Aorta (tissue), 5 donors: ENCODE measurements at regions not wholly inside any gene's neighbourhood (a gene's known extent, or its start where the extent isn't known, plus 50 kb on each side); places are given as distances from the start of the nearest gene placed in this dataset.

Experiments used
- ATAC-seq: fragments of 200-7000 bp; cut with Tn5 transposase; one replicate; pipeline ENCODE4 v1.9.1; 2022; ENCODE audit warnings: moderate library complexity; ENCODE audit not compliant: low FRiP score
- DNase-seq, 2 donors: peaks; one replicate each; pipeline ENCODE4 v3.0.0-alpha.2; 2020
- H3K27ac ChIP-seq, 2 donors: one replicate each; pipeline ENCODE4 v1.5.1; 2013; ENCODE audit warnings: low read length in 2 of 2, mild to moderate bottlenecking in 2 of 2, moderate library complexity in 2 of 2, control low read depth in 1 of 2, inconsistent platforms in 1 of 2, low read depth in 1 of 2
- H3K27me3 ChIP-seq, 2 donors: one replicate each; pipeline ENCODE4 v1.6.1; 2013; ENCODE audit warnings: control low read depth in 1 of 2, low read length in 1 of 2, mild to moderate bottlenecking in 1 of 2, moderate library complexity in 1 of 2; ENCODE audit not compliant: insufficient read depth in 2 of 2, control insufficient read depth in 1 of 2
- H3K36me3 ChIP-seq, 2 donors: one replicate each; pipeline ENCODE4 v1.6.1; 2013; ENCODE audit warnings: control low read depth in 1 of 2, low read length in 1 of 2, mild to moderate bottlenecking in 1 of 2; ENCODE audit not compliant: insufficient read depth in 2 of 2, control insufficient read depth in 1 of 2
- H3K4me1 ChIP-seq, 2 donors: one replicate each; pipeline ENCODE4 v1.6.1; 2013; ENCODE audit warnings: low read length in 2 of 2, control low read depth in 1 of 2, mild to moderate bottlenecking in 1 of 2, moderate library complexity in 1 of 2; ENCODE audit not compliant: insufficient read depth in 2 of 2, control insufficient read depth in 1 of 2
- H3K4me3 ChIP-seq, 2 donors: one replicate each; pipeline ENCODE4 v1.5.1; 2013; ENCODE audit warnings: low read length in 2 of 2, control low read depth in 1 of 2, mild to moderate bottlenecking in 1 of 2
- H3K9me3 ChIP-seq: one replicate; pipeline ENCODE4 v1.6.1; 2013; ENCODE audit warnings: mild to moderate bottlenecking, low read length; ENCODE audit not compliant: control insufficient read depth
- WGBS, 2 donors: extraction: QIAGEN DNeasy Blood & Tissue Kit; methylation state at CpG; one replicate each; pipeline ENCODE4 v1.1.7; 2013; 5-methylcytosine and 5-hydroxymethylcytosine counted together
- intact Hi-C, 2 donors: fragments of 100-400 bp; cut with DNase I; formaldehyde crosslinking; loops; one replicate each; pipeline versions ENCODE4 v1.14.2 to v1.15.0; 2022
- donor health status: healthy with polysubstance abuse.
- donor health status: Bipolar disorder and iron deficiency.
- donor health status: DM: no; HTN: no; CAD: no.
- donor health status: DM: no; HTN: no; CAD: no.
- donor health status: DM: yes; HTN: yes; CAD: no.

DNA sequence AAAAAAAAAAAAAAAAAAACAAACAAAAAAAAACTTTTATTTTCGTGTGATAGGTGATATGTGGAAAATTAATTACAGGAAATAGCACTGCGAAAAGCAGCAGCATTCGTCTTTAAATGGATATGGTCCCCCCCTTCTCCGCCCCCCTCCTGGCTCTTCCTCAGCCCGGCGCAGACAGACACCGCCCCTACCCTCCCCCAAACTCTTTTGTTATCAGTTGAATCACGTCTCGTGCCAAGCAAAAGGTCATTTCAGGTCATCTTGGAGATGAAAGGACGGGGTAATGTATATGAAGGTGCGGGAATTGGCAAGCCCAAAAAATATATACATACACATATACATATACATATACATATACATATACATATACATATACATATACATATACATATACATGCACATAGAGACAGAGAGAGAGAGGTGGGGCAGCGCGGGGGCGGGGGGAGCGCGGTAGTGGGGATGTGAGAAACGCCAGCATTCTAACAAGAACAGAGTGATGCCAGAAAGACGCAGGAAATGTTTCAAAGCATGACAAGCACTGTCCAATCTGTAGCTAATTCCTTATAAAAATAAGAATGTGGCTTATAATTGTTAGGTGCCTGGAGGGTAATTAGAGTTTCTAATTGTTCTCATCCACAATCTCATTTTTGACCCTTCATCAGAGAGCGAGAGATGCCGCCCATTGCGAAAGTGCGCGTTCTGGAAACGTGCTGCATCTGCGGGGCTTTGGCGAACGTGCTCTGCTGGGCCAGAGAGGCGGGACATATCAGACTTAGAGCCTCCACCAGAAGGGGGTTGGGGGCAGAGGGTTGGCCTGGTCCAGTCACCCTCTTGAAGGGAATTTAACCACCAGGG is 214.5 kb upstream of the UBASH3B start:
- intact Hi-C loops: loop anchor here in 1 of 2 donors (5.0 to 10.0 kb wide), 3 partner anchors 46 to 226 kb away; no protein-coding TSS in a partner anchor
- H3K27ac ChIP-seq: no peak overlapping the region
- WGBS, 2 donors: 14 to 19% methylated on average over 28 of the region's 28 CpGs
- ATAC-seq: peak; percentile 75
- H3K36me3 ChIP-seq: no peaks in the 10 kb centered on the region
- H3K9me3 ChIP-seq: no peaks in the 10 kb centered on the region
- H3K4me1 ChIP-seq: peaks cover 0 to 8% of the 10 kb centered on the region in 2 donors
- DNase-seq: peak; percentile 59 to 83
- H3K4me3 ChIP-seq: peak overlapping the region; percentile 75 to 89
- no peaks in the 10 kb centered on the region for H3K27me3 ChIP-seq

DNA sequence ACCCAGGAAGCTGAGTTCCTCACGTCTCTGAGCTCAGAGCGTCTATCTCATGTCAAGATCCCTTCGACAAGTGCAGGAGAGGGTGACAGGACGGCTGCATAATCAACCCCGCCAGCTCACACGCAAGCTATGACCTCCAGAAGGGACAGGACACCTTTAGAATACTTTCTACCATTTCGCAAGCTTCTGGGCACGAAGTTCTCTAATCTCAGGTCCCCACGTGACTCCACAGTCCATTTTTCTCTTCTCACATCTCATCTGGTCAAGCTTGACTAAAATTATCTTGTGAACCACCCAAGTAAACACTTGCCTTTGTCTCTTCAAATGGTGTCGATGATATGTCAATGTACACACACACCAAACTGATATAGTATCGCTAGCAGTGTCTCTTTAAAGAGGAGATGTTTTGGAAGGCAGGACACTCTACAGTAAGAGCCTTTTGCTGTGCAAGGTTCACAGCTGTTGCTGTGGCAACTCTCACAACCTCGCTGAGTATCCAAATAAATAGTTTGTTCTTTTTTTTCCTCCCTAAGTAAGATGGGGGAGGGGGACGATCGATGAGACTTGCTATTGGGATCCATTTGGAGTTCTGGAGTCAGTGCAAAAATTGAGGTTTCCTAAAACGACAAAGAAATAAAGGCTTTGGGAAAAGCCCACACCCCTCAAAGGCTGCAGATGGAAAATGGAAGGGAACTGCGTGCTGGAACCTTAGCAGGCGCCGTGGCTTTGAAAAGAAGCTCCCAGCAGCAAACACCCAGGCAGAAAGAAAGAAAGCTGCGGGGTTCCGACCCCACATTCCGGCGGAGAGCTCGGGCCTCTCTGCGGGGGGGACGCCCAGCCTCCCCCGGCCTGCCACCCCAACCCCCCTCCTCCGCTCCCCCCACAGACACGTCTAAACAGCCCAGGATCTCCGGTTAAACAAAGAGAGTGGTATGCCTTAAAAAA is 215.4 kb upstream of the UBASH3B start:
- Histone ChIP-seq H3K9me3 (no peaks in the 10 kb centered on the region), H3K36me3 (no peaks in the 10 kb centered on the region), H3K4me1 (peaks cover 0 to 8% of the 10 kb centered on the region in 2 donors), H3K27ac (no peak overlapping the region), H3K4me3 (peak overlapping the region; percentile 75 to 89), H3K27me3 (no peaks in the 10 kb centered on the region)
- peak; percentile 57 for ATAC-seq
- WGBS, 2 donors: 20 to 21% methylated on average over 29 of the region's 29 CpGs
- intact Hi-C loops: loop anchor here in 1 of 2 donors (5.0 to 10.0 kb wide), 3 partner anchors 47 to 225 kb away; no protein-coding TSS in a partner anchor
- DNase-seq: peak in 1 of 2 donors; percentile 72

DNA sequence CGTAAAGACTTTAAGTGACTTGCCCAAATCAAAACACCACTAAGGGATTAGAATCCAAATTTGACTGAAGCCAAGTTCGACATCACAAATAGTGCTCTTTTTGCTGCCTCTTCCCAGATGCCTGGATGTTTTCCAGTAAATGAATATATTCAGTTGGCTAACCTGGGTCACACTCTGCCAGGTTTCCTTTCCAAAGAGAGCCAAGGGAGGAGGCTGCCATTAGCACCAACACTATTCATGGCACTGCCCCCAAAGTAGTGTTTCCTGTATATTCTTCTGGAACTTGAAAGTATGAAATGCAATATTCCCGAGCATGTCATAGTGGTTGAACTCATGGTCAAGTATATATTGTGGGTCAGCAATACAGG is 219.3 kb upstream of the UBASH3B start:
- Histone ChIP-seq H3K36me3 (no peaks in the 10 kb centered on the region), H3K27me3 (no peaks in the 10 kb centered on the region), H3K4me3 (no peak overlapping the region), H3K9me3 (no peaks in the 10 kb centered on the region), H3K27ac (peak overlapping the region in 1 of 2 donors; percentile 17), H3K4me1 (peaks cover 0 to 3% of the 10 kb centered on the region in 2 donors)
- intact Hi-C loops: no loop called here
- 9 to 17% methylated on average over 3 of the region's 3 CpGs for WGBS, 2 donors
- DNase-seq (no peak), ATAC-seq (no peak)

DNA sequence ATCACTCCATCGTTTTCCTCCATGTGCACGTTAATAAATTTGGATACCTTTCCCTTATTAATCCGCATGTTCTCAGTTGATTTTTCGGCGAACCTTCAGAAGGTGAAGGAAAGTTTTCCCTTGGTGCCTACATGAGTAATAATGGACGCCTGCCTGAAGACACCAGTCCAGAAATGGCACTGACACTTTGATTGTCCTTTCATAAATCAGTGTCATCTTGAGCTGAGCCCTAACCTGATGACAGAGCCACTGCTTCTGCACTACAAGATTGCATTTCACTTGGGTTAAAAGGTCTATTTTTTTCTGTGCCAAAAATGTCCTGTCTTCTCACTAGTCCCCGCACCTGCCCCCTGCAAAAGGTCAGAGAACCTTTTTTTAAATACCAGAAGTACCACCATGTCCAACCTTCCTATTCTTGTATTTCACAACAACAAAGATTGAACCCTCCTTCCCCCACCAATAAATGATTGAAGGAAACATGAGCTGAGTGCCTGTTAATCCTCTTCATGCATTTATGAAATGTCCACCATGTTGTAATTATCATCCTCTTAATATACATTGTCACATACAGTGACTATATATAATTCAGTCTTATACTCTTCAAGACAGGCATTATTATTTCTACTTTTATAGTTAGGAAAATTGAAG is 219.9 kb upstream of the UBASH3B start:
- intact Hi-C loops: no loop called here
- no peak for DNase-seq
- Histone ChIP-seq H3K4me3 (no peak overlapping the region), H3K4me1 (peaks cover 0 to 3% of the 10 kb centered on the region in 2 donors), H3K9me3 (no peaks in the 10 kb centered on the region), H3K27ac (no peak overlapping the region), H3K36me3 (no peaks in the 10 kb centered on the region), H3K27me3 (no peaks in the 10 kb centered on the region)
- 89 to 93% methylated on average over 7 of the region's 7 CpGs for WGBS, 2 donors
- no peak for ATAC-seq

DNA sequence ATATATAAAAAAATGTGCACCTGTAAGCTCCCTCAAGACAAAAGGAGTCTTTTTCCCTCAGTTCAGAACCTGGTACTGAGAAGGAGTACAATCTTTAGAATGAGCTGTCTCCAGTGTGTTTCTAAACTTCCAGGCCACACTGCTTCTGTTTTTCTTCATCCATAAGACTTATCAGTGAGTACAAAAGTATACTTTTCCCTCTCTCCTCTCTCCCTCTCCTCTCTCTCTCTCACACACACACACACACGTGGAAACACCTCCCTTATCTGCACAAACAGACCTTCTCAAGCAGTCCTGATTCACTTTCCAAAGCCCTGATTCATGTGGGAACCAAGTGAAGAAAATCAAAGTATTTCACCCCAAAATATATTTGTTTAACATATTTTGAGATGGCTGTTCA is 220.7 kb upstream of the UBASH3B start:
- ATAC-seq (no peak), DNase-seq (no peak)
- 12 to 21% methylated on average over 1 of the region's 1 CpG for WGBS, 2 donors
- Histone ChIP-seq H3K27me3 (no peaks in the 10 kb centered on the region), H3K27ac (no peak overlapping the region), H3K9me3 (no peaks in the 10 kb centered on the region), H3K36me3 (no peaks in the 10 kb centered on the region), H3K4me3 (no peak overlapping the region), H3K4me1 (peaks cover 0 to 3% of the 10 kb centered on the region in 2 donors)
- intact Hi-C loops: no loop called here

DNA sequence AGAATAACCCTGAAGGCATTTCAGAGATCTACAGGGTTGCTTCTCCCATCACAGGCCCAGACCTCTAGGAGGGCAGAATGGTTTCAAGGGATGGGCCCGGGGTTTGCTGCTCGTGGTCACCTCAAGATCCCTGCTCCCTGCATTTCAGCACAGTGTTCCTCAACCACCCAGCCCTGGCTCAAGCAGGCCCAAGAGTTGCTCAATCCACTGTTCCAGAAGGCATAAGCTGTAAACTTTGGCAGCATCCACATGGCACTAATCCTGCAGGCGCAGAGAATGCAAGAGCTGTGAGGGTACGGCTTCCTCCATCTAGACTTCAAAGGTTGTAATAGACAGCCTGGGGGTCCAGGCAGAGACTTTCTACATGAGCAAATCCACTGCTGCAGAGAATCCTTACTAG is 225.0 kb upstream of the UBASH3B start:
- WGBS, 2 donors: 95 to 97% methylated on average over 4 of the region's 4 CpGs
- H3K9me3 ChIP-seq: no peaks in the 10 kb centered on the region
- intact Hi-C loops: no loop called here
- ATAC-seq (no peak), DNase-seq (no peak)
- H3K4me1 ChIP-seq: no peaks in the 10 kb centered on the region
- no peak overlapping the region for H3K27ac ChIP-seq
- no peaks in the 10 kb centered on the region for H3K27me3 ChIP-seq
- H3K4me3 ChIP-seq: no peak overlapping the region
- H3K36me3 ChIP-seq: no peaks in the 10 kb centered on the region

DNA sequence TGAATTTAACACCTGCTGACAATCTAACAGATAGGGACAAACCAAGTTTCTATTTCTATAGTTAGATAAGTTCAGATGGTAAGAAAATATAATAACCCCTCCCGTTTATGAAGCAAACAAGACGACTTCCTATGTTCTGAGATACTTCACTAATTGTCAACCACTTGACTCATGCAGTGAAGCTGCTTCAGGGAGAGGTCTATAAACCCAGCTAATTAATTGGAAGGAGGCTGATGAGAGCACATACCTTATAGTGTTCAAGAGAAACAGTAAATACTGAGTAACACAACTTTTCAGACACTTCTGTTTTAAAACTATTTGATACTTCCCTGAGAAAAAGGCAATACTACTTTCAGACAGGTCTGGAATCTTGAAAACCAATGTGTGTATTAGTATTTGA is 229.4 kb upstream of the UBASH3B start:
- ATAC-seq: no peak
- Histone ChIP-seq H3K9me3 (no peaks in the 10 kb centered on the region), H3K4me3 (no peak overlapping the region), H3K36me3 (no peaks in the 10 kb centered on the region), H3K27ac (no peak overlapping the region), H3K27me3 (no peaks in the 10 kb centered on the region), H3K4me1 (no peaks in the 10 kb centered on the region)
- no peak for DNase-seq
- 79 to 81% methylated on average over 2 of the region's 2 CpGs for WGBS, 2 donors
- intact Hi-C loops: no loop called here

DNA sequence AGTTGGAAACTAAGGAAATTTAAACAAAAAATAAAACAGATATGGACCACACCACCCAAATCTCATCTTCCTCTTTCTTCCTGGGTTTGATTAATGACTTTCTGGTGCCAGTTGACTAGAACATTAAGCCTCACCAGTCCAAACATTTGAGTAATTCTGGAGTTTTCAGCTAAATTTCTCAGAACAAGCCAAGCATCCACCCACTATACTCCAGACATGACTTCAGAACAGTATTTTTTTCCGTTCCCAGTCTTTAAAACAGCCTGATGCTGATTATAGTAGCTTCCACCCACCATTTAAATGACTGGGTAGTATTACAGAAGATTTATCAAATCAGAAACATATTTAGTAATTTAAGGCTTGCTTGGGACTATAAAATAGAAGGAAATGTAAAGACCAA is 230.9 kb upstream of the UBASH3B start:
- ATAC-seq: peak; percentile 68
- DNase-seq: no peak
- Histone ChIP-seq H3K4me1 (no peaks in the 10 kb centered on the region), H3K36me3 (no peaks in the 10 kb centered on the region), H3K27ac (no peak overlapping the region), H3K4me3 (no peak overlapping the region), H3K27me3 (no peaks in the 10 kb centered on the region), H3K9me3 (no peaks in the 10 kb centered on the region)
- intact Hi-C loops: no loop called here
- 3 to 5% methylated on average over 1 of the region's 1 CpG for WGBS, 2 donors
